ENCODE measurements at regions not wholly inside any gene's neighbourhood (a gene's known extent, or its start where the extent isn't known, plus 50 kb on each side); places are given as distances from the start of the nearest gene placed in this dataset.

GRCh38 chr11:69398529-69399492 lies 82.7 kb upstream of the LINC01488 start:
- ChIA-PET POLR2A (no interaction called here), CTCF (no interaction called here)
- Histone ChIP-seq H3K9me3 (ENCODE audit: control insufficient read depth, insufficient read depth, low read depth, low read length) (no peaks in the 10 kb centered on the region), H3K27ac (ENCODE audit: extremely low read depth, low read depth, low read length) (no peak overlapping the region), H3K4me1 (ENCODE audit: control insufficient read depth, insufficient read depth, low read length) (no peaks in the 10 kb centered on the region), H3K36me3 (ENCODE audit: control insufficient read depth in 2 of 2, insufficient read depth in 1 of 2, low read length in 2 of 2) (no peaks in the 10 kb centered on the region), H3K4me3 (ENCODE audit: low read depth, low read length) (no peak overlapping the region)
- TF ChIP-seq ZNF202 (tag by site-specific recombination; IDR thresholded peaks at IDR 0.05; ENCODE audit: borderline replicate concordance) (no peak), ZNF24 (tag by site-specific recombination; IDR thresholded peaks at IDR 0.05) (no peak), ZNF776 (tag by site-specific recombination; IDR thresholded peaks at IDR 0.05; ENCODE audit: borderline replicate concordance) (no peak), ZNF707 (tag by site-specific recombination; IDR thresholded peaks at IDR 0.05) (no peak), ZNF610 (tag by site-specific recombination; IDR thresholded peaks at IDR 0.05; ENCODE audit: borderline replicate concordance) (no peak), ZNF843 (tag by site-specific recombination; IDR thresholded peaks at IDR 0.05) (no peak), ZNF585B (tag by site-specific recombination; IDR thresholded peaks at IDR 0.05) (no peak), ZBTB8A (tag by site-specific recombination; IDR thresholded peaks at IDR 0.05) (no peak), ZNF530 (tag by site-specific recombination; IDR thresholded peaks at IDR 0.05; ENCODE audit: low read depth) (no peak), ZNF660 (tag by site-specific recombination; IDR thresholded peaks at IDR 0.05) (no peak), ZNF37A (tag by site-specific recombination; IDR thresholded peaks at IDR 0.05) (no peak), REPIN1 (tag by site-specific recombination; IDR thresholded peaks at IDR 0.05; ENCODE audit: low read depth) (no peak), HOXA7 (CRISPR knock-in tag; IDR thresholded peaks at IDR 0.05; ENCODE audit: borderline replicate concordance) (no peak), ZNF184 (tag by site-specific recombination; IDR thresholded peaks at IDR 0.05) (no peak), ZNF473 (tag by site-specific recombination; IDR thresholded peaks at IDR 0.05) (no peak), ZXDB (tag by site-specific recombination; IDR thresholded peaks at IDR 0.05) (no peak), ZNF132 (tag by site-specific recombination; IDR thresholded peaks at IDR 0.05; ENCODE audit: borderline replicate concordance) (no peak)
- TF ChIP-seq, protein P1, sequence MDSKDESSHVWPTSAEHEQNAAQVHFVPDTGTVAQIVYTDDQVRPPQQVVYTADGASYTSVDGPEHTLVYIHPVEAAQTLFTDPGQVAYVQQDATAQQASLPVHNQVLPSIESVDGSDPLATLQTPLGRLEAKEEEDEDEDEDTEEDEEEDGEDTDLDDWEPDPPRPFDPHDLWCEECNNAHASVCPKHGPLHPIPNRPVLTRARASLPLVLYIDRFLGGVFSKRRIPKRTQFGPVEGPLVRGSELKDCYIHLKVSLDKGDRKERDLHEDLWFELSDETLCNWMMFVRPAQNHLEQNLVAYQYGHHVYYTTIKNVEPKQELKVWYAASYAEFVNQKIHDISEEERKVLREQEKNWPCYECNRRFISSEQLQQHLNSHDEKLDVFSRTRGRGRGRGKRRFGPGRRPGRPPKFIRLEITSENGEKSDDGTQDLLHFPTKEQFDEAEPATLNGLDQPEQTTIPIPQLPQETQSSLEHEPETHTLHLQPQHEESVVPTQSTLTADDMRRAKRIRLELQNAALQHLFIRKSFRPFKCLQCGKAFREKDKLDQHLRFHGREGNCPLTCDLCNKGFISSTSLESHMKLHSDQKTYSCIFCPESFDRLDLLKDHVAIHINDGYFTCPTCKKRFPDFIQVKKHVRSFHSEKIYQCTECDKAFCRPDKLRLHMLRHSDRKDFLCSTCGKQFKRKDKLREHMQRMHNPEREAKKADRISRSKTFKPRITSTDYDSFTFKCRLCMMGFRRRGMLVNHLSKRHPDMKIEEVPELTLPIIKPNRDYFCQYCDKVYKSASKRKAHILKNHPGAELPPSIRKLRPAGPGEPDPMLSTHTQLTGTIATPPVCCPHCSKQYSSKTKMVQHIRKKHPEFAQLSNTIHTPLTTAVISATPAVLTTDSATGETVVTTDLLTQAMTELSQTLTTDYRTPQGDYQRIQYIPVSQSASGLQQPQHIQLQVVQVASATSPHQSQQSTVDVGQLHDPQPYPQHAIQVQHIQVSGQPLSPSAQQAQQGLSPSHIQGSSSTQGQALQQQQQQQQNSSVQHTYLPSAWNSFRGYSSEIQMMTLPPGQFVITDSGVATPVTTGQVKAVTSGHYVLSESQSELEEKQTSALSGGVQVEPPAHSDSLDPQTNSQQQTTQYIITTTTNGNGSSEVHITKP (tag by site-specific recombination; IDR thresholded peaks at IDR 0.05), result no peak
- TF ChIP-seq, protein P2, sequence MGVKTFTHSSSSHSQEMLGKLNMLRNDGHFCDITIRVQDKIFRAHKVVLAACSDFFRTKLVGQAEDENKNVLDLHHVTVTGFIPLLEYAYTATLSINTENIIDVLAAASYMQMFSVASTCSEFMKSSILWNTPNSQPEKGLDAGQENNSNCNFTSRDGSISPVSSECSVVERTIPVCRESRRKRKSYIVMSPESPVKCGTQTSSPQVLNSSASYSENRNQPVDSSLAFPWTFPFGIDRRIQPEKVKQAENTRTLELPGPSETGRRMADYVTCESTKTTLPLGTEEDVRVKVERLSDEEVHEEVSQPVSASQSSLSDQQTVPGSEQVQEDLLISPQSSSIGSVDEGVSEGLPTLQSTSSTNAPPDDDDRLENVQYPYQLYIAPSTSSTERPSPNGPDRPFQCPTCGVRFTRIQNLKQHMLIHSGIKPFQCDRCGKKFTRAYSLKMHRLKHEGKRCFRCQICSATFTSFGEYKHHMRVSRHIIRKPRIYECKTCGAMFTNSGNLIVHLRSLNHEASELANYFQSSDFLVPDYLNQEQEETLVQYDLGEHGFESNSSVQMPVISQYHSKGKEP (tag by site-specific recombination; IDR thresholded peaks at IDR 0.05), result no peak
- TF ChIP-seq, protein P3, sequence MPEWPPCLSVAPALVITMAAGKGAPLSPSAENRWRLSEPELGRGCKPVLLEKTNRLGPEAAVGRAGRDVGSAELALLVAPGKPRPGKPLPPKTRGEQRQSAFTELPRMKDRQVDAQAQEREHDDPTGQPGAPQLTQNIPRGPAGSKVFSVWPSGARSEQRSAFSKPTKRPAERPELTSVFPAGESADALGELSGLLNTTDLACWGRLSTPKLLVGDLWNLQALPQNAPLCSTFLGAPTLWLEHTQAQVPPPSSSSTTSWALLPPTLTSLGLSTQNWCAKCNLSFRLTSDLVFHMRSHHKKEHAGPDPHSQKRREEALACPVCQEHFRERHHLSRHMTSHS (tag by site-specific recombination; IDR thresholded peaks at IDR 0.05), result no peak

Data from HEK293 (cell line).